NCI-H345 treated with DMSO at 0.1 percent for 48 hours (cell line): ENCODE measurements at regions not wholly inside any gene's neighbourhood (a gene's known extent, or its start where the extent isn't known, plus 50 kb on each side); places are given as distances from the start of the nearest gene placed in this dataset.

Experiments
- DNase-seq: peaks from one replicate; lab custom pipeline; 2025; ENCODE audit not compliant: unreplicated experiment; lab: John Stamatoyannopoulos, UW

- DNase-seq = no peak
Observed at GRCh38 chr18:33517950-33518349, 60.1 kb upstream of the ASXL3 start.

- no peak for DNase-seq
Observed at GRCh38 chr18:33513027-33513426, 65.0 kb upstream of the ASXL3 start.

GRCh38 chr18:33507019-33507418 lies 66.5 kb upstream of the CCDC178 start:
- DNase-seq = no peak

GRCh38 chr18:33505798-33506197 lies 65.3 kb upstream of the CCDC178 start:
- DNase-seq = no peak

DNA sequence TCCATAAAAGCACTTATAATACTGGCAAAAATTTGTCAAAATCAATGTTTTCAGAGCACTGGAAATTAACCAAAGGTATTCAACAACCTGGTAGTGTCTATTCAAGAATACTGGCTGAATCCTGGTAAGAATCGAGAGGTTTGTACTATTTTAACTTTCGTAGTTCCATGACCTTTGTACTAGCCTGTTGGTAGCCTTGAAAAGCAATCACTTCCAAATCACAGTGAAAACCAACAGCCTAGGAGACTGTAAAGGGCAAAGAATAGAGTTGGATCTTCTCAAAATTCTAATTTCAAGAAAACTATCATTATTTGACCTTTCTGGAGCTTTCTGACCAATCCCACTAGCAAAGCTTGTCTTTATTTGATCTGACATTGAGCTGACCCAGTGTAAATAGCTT lies 64.8 kb upstream of the CCDC178 start:
- no peak for DNase-seq

GRCh38 chr18:33495278-33495677 lies 54.8 kb upstream of the CCDC178 start:
- peak; percentile 45 for DNase-seq
